ENCODE measurements at regions not wholly inside any gene's neighbourhood (a gene's known extent, or its start where the extent isn't known, plus 50 kb on each side); places are given as distances from the start of the nearest gene placed in this dataset.

GRCh38 chr3:27907148-27907547, 185.0 kb upstream of the EOMES start:
- Histone ChIP-seq H3K4me1 (ENCODE audit: control insufficient read depth, low read length) (no peaks in the 10 kb centered on the region), H3F3A (ENCODE audit: control insufficient read depth, insufficient read depth) (no peaks in the 10 kb centered on the region), H3K27me3 (ENCODE audit: control insufficient read depth, low read length) (no peaks in the 10 kb centered on the region), H3K79me2 (ENCODE audit: control insufficient read depth, low read length) (no peaks in the 10 kb centered on the region), H3K9me3 (ENCODE audit: control insufficient read depth, insufficient read depth, low read length) (no peaks in the 10 kb centered on the region), H3K27ac (ENCODE audit: low read depth, low read length) (no peak overlapping the region), H3K36me3 (ENCODE audit: control insufficient read depth, low read length) (no peaks in the 10 kb centered on the region), H3K4me3 (ENCODE audit: low read length) (no peak overlapping the region), H3K4me2 (ENCODE audit: low read length) (no peak overlapping the region), H4K20me1 (ENCODE audit: control insufficient read depth, insufficient read depth, low read depth, low read length) (no peaks in the 10 kb centered on the region), H3K9me2 (replicated peaks; ENCODE audit: control insufficient read depth, low read length) (no peaks in the 10 kb centered on the region)
- TF ChIP-seq CTCF (IDR thresholded peaks at IDR 0.05; ENCODE audit: low read depth, low read length, poor library complexity, severe bottlenecking), result no peak

DNA sequence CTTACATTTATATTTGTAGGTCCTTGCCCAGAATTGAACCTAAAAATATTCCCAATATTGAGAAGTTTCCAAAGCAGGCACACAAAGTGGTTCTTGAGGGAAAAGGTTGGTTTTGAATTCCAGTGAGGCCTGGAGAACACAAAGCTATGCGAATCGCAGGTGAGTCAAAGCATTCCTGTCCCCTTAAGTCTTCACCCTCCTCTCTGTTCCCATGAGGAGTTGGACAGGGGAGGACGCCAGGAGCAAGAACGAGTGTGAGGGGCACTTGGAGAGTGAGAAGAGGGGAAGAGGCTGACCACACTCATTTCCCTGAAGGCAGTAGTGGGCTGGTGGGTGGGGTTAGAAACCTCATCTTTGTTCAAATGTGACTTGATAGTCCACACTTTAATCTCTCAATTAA, 185.8 kb upstream of the EOMES start:
- TF ChIP-seq CTCF (IDR thresholded peaks at IDR 0.05; ENCODE audit: low read depth, low read length, poor library complexity, severe bottlenecking) (no peak), EZH2phosphoT487 (IDR thresholded peaks at IDR 0.05; ENCODE audit: borderline replicate concordance, low read length) (no peak)
- Histone ChIP-seq H3K27ac (ENCODE audit: low read depth, low read length) (no peak overlapping the region), H3K4me3 (ENCODE audit: low read length) (no peak overlapping the region), H3K27me3 (ENCODE audit: control insufficient read depth, low read length) (no peaks in the 10 kb centered on the region), H3K4me2 (ENCODE audit: low read length) (no peak overlapping the region), H3K4me1 (ENCODE audit: control insufficient read depth, low read length) (no peaks in the 10 kb centered on the region), H4K20me1 (ENCODE audit: control insufficient read depth, insufficient read depth, low read depth, low read length) (no peaks in the 10 kb centered on the region), H3K9me2 (replicated peaks; ENCODE audit: control insufficient read depth, low read length) (no peaks in the 10 kb centered on the region), H3F3A (ENCODE audit: control insufficient read depth, insufficient read depth) (no peaks in the 10 kb centered on the region), H3K36me3 (ENCODE audit: control insufficient read depth, low read length) (no peaks in the 10 kb centered on the region), H3K79me2 (ENCODE audit: control insufficient read depth, low read length) (no peaks in the 10 kb centered on the region), H3K9me3 (ENCODE audit: control insufficient read depth, insufficient read depth, low read length) (no peaks in the 10 kb centered on the region)

DNA sequence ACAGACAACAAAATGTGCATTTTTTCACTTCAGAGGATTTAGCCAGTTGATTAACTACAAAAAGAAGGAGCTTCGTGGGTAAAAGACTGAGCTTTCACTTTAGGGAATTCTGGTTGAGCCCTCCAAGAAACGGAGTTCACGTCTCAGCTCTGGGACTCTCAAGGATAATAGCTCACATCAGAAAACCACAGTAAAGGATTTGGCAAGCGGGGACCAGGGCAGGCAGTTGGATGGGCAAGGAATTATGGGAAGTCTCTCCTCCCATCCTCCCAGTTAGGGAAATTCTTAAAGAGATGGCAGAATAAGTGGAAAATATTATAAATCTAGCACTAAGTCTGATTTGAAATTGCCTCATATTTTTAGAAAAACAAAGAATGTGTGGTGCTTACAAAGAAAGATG, 188.3 kb upstream of the EOMES start:
- Histone ChIP-seq H3K4me3 (ENCODE audit: low read length) (no peak overlapping the region), H3K4me1 (ENCODE audit: control insufficient read depth, low read length) (no peaks in the 10 kb centered on the region), H3K9me2 (replicated peaks; ENCODE audit: control insufficient read depth, low read length) (no peaks in the 10 kb centered on the region), H3K27ac (ENCODE audit: low read depth, low read length) (no peak overlapping the region), H3K27me3 (ENCODE audit: control insufficient read depth, low read length) (no peaks in the 10 kb centered on the region), H3K79me2 (ENCODE audit: control insufficient read depth, low read length) (no peaks in the 10 kb centered on the region), H3K4me2 (ENCODE audit: low read length) (no peak overlapping the region), H3F3A (ENCODE audit: control insufficient read depth, insufficient read depth) (no peaks in the 10 kb centered on the region), H3K9me3 (ENCODE audit: control insufficient read depth, insufficient read depth, low read length) (no peaks in the 10 kb centered on the region), H3K36me3 (ENCODE audit: control insufficient read depth, low read length) (no peaks in the 10 kb centered on the region), H4K20me1 (ENCODE audit: control insufficient read depth, insufficient read depth, low read depth, low read length) (no peaks in the 10 kb centered on the region)
- no peak for TF ChIP-seq CTCF (IDR thresholded peaks at IDR 0.05; ENCODE audit: low read depth, low read length, poor library complexity, severe bottlenecking)
- no peak for TF ChIP-seq EZH2phosphoT487 (IDR thresholded peaks at IDR 0.05; ENCODE audit: borderline replicate concordance, low read length)

GRCh38 chr3:27914199-27914598, 192.1 kb upstream of the EOMES start:
- no peaks in the 10 kb centered on the region for H3K9me3 ChIP-seq (ENCODE audit: control insufficient read depth, insufficient read depth, low read length)
- no peaks in the 10 kb centered on the region for H3K4me1 ChIP-seq (ENCODE audit: control insufficient read depth, low read length)
- TF ChIP-seq CTCF (IDR thresholded peaks at IDR 0.05; ENCODE audit: low read depth, low read length, poor library complexity, severe bottlenecking) (no peak), EZH2phosphoT487 (IDR thresholded peaks at IDR 0.05; ENCODE audit: borderline replicate concordance, low read length) (no peak)
- H3K27me3 ChIP-seq (ENCODE audit: control insufficient read depth, low read length), result no peaks in the 10 kb centered on the region
- H3K4me3 ChIP-seq (ENCODE audit: low read length), result no peak overlapping the region
- H3K79me2 ChIP-seq (ENCODE audit: control insufficient read depth, low read length), result no peaks in the 10 kb centered on the region
- no peak overlapping the region for H3K27ac ChIP-seq (ENCODE audit: low read depth, low read length)
- no peaks in the 10 kb centered on the region for H3K36me3 ChIP-seq (ENCODE audit: control insufficient read depth, low read length)
- no peaks in the 10 kb centered on the region for H3F3A ChIP-seq (ENCODE audit: control insufficient read depth, insufficient read depth)
- no peaks in the 10 kb centered on the region for H4K20me1 ChIP-seq (ENCODE audit: control insufficient read depth, insufficient read depth, low read depth, low read length)
- no peaks in the 10 kb centered on the region for H3K9me2 ChIP-seq (replicated peaks; ENCODE audit: control insufficient read depth, low read length)
- no peak overlapping the region for H3K4me2 ChIP-seq (ENCODE audit: low read length)

Measured in DOHH2 (cell line).